Cerebellar cortex (tissue), 1 donor: ENCODE measurements at regions not wholly inside any gene's neighbourhood (a gene's known extent, or its start where the extent isn't known, plus 50 kb on each side); places are given as distances from the start of the nearest gene placed in this dataset.

Experiments
- DNase-seq: peaks from one replicate; pipeline ENCODE4 v3.0.0-alpha.2; 2015; ENCODE audit warnings: low spot score

DNA sequence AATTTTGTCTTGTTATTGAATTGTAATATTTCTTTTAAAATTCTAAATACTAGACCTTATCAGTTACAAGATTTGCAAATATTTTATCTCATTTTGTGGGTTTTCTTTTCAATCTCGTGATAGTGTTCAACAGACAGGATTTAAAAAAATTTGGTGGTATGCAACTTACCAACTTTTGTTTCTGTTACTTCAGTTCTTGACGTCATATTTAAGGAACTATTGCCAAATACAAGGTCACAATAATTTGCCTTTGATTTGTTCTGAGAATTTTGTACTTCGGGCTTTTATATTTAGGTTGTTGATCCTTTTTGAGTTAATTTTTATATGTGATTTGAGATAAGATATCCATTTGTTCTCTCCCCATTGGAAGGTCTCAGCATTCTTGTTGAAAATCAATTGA is 876.6 kb downstream of the DCDC2C start:
- no peak for DNase-seq

DNA sequence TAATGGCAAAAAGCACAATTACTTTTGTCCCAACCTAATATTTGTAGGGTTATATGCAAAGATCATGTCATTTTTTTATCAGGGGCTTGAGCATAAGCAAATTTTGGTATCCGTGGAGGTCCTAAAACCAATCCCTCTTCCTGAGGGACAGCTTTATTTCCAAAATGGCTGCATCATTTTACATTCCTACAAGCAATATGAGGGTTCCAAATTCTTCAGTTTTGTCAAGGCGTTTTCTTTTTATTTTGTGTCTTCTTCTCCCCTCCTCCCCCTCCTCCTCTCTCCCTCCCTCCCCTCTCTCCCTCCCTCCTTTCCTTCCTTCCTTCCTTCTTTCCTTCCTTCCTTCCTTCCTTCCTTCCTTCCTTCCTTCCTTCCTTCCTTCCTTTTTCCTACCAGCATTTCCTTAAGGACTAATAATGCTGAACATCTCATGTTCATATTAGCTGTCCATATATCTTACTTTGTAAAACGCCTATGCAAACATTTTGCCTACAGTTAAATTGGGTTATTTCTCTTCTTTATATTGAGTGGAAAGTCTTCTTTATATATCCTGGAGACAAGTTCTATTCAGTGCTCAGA is 881.8 kb downstream of the DCDC2C start:
- DNase-seq, result no peak

DNA sequence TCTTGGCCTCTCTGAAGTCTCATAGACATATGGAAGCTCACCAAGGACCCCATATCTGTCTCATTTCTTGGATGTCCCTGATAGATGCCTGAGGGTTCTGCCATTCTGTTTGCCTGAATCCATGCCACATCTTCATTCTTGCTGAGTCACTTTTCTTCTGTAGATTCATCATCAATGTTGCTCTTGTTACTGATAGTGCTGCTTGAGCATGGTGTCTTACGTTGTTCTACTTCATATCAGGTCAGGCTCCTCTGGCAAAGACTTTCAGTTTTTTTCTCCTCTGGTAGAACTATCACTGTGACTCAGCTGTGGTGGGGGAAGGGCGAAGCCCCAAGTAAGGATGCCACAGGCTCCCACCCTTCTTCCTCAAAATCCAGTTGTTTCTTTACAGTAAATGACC is 885.2 kb downstream of the DCDC2C start:
- no peak for DNase-seq

DNA sequence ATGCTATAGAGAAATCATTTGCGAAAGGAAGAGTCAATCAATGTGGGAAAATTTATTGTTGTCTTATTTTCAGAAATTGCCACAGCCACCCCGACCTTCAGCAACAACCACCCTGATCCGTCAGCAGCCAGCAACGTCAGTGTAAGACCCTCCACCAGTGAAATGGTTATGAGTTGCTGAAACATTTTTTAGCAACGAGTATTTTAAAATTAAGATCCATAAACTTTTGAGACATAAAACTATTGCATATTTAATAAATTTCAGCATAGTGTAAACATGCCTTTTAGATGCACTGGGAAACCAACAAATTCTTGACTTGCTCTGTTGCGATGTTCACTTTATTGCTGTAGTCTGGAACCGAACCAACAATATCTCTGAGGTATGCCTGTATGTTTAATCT is 887.9 kb downstream of the DCDC2C start:
- DNase-seq, result no peak

DNA sequence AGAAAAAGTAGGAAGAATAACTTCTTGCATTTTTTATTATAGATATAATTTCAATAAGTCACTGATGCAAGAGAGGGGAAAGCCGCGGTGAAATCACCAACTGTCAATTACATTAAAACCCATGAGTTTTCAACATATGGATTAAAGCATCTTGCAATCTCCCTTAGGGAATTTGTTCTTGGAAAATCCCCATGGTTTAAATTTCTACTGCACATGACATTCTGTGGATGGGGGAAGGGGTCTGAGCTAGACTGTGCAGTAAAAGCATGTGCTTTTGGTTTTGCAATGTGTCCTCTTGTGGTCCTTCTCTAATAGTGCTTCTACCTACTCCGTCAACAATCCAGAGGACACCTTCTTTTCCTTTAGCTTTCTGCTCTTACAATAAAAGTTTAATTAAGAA is 894.0 kb downstream of the DCDC2C start:
- no peak for DNase-seq

DNA sequence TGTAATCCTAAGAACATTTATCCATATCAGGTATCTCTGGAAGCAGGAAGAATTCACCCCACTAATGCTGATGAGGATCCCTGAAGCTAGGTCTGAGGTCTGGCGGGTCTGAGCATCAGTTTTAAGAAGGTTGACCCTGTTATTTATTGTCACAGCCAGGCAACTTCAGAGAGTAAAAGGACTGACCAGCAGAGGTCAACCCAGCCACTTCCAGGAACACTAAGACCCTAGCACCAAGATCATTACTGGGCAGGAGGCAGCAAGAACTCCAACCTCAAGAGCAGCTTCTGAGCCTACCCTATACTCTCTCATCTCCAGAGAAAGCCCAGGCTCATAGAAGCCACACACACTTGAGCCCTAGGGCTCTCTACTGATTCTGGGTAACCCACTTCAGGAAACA is 901.4 kb downstream of the DCDC2C start:
- no peak for DNase-seq

DNA sequence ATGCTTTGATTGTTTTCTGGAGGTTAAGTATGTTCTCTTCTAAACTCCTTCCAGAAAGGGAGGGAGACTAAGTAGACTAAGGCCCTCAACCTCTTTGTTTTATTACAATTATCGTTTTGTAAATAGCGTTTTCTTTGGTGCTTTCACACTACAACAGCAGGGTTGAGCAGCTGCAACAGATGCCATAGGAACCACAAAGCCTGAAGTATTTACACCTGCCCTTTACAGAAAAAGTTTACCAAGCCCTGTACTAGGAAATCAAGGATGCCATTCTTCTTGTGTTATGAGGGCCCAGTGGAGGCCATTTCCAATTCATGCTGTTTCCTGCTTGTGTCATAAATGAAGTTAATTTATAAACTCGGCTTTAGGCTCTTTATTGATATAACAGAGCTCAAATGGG is 914.8 kb downstream of the DCDC2C start:
- DNase-seq, result no peak

DNA sequence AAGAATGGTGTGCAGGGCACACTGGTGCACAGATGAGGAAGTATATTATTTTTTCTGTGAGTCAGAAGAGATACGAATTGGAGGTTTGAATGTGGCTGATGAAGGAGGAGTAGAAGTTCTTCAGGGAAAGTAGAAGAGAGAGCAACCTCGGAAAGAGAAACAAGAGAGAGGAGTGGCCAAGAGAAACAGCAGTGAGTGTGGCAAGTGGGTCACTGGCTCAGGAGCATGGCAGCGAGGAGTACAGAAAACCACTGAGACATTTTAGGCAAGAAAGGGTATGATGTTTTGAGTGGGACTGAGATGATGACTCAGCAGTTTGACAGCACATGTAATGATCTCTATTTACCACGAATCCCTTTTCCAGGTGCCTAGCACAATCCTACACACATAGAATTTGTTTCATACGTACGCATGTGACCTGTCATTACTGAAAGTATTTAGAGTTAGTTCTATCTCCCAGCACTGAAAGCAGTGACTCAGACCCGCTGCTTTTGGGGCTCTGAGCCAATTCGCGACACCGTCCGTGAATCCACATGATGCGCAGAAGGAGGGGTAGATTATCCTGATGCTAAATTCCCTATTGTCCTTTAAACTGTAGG is 915.4 kb downstream of the DCDC2C start:
- DNase-seq, result no peak

DNA sequence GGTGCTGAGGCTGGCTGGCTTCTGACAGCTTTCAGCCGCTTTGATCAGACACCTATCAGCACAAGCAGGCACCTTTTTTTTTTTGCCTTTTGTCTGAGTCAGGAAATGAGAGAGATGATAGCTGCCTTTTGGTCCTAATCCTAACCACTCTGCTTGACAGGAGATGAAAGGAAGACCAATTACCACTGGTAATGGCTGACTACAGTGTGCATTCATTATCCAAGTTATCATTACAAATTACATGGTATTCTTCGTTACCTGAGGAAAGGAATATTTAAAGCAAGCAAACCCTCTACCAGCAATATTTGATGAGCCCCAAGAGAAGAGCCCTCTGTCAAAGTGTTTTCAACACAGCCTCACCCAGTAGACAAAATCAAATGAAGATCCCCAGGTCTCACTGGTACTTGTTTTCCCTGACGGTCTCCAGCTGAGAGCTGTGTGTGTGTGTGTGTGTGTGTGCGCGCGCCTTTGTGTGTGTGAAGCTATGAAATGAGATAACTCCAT is 925.7 kb downstream of the DCDC2C start:
- DNase-seq, result no peak

DNA sequence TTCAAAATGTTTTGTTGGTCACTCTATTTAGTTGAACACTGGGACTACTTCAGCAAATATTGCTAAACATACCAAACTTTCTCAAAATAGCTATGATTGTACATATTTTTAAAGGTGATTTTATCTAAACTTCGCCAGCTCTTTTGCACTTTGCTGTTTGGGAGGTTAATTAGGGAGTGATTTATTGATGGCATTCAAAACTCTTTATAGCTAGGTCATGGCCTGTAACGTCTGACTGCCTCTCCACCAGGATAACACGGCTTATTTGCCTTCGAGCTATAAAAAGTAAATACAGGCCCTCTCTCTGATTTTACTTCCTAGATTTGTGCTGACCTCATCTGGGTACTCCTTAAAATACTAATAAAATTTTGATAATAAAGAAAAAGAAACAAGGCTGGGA is 931.9 kb downstream of the DCDC2C start:
- no peak for DNase-seq

DNA sequence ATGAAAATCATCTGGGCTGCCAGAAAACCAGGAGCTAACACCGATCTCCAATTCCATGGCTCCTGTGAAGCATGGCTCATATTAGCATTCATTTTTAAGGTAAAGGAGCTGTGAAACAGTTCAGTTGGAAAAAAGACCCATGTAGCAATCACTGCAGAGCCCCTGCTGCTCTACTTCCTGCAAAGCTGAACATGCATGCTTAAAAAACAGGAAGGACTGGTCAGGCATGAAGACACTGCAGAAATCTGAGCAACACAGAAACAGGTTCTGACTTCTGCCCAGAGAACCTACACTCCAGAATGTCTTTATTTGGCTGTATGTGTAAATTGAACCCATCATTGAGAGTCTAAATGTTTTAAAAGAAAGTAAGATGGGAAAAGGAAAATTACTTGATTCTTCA is 950.6 kb downstream of the DCDC2C start:
- DNase-seq, result no peak

DNA sequence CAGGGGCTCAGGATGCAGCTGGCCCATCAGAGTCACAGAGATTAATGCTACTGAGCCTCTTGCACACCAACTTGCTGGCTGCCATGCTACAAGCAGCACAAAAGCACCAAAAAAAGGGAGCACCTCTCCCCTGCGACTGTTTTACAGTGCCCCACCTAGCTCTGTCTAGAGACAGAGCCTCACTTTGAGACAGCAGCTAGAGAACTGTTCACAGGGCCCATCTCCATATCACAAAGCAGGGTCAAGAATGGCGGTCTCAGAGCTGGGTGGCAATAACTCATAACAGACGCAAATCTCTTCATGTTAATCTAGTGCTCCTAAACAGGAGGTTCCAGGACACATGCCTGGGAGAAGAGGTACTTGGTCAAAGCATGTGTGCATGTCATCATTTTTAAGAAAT is 953.0 kb downstream of the DCDC2C start:
- DNase-seq, result no peak

DNA sequence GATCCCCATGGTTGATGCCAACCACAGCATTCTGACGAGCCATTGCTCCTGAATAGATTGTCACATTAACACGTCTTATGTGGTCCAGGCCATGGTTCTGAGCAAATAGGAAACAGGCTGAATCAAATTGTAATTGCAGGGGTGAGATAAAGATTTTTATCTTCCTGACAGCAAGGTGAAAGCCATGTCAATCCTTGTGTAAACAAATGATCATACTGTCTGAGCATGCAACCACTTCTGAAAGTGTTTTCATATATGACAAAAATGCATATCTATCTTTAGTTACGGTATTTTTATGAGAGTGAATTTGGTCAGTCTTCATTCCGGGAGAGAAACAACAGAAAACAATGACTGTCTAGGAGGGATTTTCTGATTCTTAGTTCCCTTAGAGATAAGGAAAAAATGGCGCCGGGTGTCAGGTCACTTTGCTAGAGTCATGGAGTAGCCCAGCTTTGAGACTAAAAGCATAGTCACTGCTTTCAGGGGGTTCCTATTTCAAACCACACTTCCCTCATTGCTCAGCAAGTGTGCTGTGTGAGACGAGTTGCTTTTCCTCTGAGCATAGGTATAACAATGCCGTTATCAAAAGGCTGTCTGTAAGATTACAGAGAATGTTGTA is 958.9 kb downstream of the DCDC2C start:
- DNase-seq, result no peak

DNA sequence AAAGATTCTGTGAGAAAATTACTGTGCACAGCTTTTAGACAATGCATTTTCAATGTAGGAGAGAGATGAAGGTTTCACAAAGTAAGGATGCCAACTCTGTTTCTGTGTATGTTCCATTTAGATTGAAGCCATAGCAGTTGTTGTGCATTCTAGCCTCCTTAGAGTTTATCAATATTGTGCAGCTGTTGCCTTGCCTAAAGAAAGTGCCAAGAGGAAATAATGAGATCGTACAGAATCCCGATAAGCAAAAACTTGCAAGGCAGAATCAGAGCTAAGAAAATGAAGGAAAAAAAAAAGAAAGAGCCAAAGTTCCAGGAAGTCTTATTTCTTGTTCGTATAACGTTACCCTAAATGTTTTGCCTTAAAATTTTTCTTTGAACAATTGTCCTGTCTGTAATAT is 965.0 kb downstream of the DCDC2C start:
- DNase-seq, result no peak

DNA sequence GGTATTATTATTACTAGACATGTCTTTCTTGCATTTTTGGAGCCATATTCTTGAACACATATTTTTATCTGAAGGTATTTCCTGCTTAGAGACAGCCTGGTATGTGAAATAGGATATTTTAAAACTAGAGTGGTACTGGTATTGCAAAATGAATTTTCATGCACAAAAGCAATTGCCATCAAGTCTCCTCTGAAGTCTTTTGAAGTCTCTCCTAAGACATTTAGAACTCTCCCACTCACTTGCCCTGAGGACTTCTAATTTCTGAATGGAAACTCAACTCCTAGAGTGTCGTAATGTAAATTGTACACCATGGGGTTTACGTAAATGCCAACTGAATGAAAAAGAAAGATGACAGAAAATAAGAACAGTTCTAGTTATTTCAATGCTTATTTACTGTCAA is 967.0 kb downstream of the DCDC2C start:
- DNase-seq, result no peak

DNA sequence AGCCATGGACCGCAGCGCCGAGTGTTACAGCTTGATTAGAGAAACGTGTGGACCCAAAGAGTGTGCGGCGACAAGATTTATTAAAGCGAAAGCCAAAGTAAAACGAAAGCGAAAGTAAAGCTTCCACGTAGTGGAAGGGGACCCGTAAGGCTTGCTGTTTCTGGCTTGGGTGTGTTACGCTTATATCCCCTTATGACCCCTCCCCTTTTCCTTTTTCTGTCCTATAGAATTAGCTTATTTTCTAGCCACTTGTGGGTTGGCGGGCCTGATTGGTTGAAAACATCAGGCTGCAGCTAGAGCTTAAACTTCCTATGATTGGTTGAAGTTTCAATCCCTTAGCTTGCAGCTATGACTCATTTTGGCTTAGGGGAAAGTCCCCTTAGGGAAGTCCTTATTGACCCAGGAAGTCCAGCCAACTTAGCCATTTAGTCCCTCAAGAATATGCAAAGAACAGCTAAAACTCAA is 969.7 kb downstream of the DCDC2C start:
- DNase-seq, result no peak

DNA sequence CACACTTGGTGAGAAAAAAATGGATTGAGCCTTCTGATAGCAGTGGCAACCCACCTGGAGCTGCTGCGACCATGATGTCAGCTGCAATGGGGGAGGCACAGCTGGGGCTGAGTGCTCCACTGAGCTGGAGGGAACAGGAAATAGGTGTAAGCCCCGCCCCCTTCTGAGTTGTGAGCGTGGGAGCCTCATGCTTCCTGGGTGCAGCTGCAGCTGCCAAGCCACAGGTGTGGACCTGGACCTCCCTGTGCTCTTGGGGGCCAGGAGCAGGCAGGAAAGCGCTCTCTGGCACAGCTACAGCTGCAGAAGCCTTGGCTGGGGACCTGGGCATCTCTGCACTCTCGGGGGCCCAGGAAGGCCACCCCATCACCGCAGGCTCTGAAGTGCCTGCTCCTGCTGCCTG is 970.6 kb downstream of the DCDC2C start:
- no peak for DNase-seq

DNA sequence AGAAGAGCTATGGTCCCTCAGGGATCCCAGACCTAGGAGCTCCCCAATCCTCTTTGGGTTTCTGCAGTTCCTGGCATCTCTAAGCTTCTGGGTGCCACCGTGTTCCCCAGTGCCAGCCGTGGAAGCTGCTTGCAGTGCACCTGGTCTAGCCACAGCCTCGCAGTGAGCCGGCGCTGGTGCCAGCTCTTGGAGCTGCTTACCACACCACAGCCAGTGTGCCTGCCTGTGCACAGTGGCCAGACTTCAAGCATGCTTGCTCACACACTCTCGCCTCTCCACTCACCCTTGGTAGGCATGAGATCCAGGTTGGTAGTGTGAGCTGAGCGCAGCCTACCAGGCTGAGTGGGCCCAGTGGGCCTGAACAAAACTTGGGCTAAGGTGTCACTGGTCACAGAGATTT is 971.9 kb downstream of the DCDC2C start:
- no peak for DNase-seq

DNA sequence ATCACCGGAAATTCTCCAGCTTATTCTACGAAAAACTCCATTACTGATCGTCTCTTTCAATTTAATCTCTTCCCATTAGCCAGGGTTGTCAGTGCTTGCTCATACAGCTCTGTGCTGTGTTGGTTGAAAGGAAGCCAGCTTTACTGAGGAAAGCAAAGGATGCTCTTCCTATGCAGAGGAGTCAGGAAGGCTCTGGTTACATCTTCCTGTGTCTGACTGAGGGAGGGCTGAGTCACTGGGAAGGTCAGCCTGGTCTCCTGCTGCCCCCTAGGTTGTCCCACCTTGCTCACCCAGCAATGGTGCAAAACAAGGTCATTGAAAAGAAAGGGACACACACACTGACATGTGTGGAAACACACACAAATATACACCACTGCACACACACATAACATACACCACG is 975.6 kb downstream of the DCDC2C start:
- no peak for DNase-seq

DNA sequence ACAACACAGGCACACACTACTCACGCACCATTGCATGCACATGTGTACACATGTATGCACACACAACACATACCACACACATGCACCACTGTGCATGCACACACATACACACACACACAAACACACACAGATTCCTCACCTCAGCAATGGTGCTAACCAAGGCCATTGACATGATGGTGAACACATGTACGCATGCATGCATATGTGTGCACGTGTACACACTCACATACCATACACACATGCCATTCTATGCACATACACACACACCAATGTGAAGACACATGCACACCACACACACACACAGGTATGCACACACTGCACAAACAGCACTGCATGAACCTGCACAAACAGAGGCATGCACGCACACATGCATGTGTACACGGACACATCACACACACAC is 976.0 kb downstream of the DCDC2C start:
- DNase-seq, result no peak

DNA sequence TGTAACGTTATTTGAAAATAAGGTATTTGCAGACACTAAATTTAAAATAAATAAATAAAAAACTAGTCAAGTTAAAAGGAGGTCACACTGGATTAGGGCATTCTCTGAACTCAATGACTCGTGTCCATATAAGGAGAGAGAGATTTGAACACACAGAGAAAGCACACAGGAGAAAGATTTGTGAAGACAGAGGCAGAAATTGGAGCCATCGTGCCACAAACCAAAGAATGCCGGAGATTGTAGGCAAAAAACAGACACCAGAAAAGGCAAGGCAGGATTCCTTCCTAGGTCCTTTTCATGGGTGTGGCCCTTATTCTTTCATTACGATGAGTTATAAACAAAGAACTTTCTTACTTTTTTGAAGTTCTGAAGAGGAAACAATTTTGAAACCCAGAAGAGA is 981.5 kb downstream of the DCDC2C start:
- DNase-seq, result no peak

DNA sequence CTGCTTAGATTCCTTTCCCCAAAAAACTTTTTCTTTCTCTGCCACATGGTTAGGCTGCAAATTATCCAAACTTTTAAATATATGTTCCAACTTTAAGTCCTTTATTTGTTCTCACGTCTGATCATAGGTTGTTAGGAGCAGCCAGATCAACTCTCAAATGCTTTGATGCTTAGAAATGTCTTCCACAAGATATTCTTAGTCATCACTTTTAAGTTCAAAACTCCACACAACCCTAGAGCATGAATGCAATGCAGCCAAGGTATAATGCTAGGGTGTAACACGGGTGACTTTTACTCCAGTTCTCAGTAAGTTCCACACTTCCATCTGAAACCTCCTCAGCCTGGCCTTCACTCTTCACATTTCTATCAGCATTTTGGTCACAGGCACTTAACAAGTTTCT is 987.5 kb downstream of the DCDC2C start:
- no peak for DNase-seq

DNA sequence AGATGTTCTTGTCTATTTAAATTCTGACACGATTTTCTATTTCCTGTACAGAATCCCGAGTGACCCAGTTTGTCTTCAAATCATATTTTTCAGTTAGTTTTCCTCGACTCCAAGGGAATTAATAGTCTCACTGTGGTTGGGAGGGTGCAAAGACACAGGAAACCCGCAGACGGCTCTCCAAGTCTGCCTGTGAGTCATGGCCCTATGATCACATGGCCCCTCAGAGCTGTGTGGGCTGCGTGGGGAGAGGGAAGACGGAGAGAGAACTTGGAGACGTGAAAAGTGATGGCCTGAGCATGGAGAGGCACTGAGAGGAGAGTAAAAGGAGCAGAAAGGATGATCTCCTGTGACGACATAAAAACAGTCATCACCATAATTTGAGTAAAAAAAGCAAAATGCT is 989.9 kb downstream of the DCDC2C start:
- DNase-seq, result no peak
